HS-27A (cell line): ENCODE measurements at regions not wholly inside any gene's neighbourhood (a gene's known extent, or its start where the extent isn't known, plus 50 kb on each side); places are given as distances from the start of the nearest gene placed in this dataset.

ENCODE experiments used
- DNase-seq: peaks from one replicate; pipeline ENCODE4 v3.0.0-alpha.2; 2012; ENCODE audit warnings: low read depth, missing footprints

DNA sequence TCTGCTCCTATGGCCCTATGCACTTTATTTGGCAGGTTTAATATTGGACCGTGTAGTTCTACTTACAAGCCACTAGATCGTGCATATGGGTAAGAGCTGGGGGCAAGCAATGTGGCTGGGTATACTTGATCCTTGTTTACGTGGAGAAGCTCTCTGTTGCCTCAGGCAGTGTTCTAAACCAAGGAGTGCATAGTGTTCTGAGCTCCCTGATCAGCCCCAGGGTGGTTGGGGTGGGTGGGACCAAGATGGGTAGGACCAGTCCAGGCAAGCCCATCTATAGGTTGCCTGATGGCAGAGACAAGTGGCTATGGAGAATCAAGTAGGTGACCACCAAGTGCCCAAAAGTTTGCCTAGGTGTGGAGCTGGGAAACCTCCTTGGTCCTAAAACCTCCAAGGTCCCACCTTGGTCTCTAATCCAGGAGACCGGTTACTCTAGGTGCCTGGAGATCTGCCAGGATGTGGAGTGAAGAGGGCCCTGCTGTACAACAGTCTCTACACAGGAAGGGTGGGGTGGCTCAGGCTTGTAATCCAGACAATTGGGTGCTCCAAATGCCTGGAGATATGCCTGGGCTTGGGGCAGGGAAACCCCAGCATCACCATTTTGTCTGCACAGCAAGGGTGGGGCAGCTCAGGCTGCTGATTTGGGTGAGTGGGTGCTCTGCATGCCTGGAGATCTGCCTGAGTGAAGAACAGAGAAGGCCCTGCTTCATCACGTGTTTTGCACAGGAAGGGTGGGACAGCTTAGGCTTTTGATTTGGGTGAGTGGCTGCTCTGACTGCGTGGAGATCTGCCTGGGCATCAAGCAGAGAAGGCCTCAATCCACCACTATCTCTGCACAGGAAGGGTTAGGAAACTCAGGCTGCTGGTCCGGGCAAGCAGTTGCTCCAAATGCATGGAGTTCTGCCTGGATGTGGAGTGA lies 659.8 kb downstream of the TLE4 start:
- no peak for DNase-seq

GRCh38 chr9:80223897-80224296 lies 652.1 kb downstream of the TLE4 start:
- DNase-seq = no peak

DNA sequence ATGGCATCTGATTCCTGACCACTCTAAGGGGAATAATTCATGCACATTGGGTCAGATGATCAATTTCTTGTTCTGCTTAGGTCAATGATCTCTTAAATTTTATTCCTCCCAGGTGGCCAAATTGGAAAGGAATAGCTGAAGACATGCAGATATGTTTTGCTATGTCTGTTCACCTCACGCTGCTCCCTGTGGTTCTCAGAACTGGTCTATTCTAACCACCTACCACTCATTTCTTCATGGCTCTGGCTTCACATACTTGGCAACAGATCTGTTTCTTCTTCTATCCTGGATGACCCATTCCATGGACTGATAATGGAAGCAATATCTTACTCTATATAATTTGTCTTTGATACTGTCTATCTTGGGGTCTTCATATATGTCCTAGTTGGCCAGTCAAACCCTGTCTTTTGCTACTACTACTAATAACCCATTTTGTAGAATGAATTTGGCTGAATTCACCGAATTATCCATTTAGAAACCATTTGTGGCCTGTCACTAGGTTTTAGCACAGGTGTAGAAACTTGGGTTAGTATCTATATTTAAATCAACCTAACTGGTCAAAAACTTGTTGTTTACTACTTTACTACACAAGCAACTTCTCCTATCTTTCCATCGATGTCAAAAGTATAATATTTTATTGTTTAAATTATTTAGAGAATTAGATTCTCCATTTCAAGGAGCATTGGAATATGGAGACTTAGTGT lies 650.9 kb downstream of the TLE4 start:
- DNase-seq = no peak

GRCh38 chr9:80218328-80218727 lies 646.6 kb downstream of the TLE4 start:
- no peak for DNase-seq

- no peak for DNase-seq
Measured at GRCh38 chr9:80213613-80214012, 641.8 kb downstream of the TLE4 start.

DNA sequence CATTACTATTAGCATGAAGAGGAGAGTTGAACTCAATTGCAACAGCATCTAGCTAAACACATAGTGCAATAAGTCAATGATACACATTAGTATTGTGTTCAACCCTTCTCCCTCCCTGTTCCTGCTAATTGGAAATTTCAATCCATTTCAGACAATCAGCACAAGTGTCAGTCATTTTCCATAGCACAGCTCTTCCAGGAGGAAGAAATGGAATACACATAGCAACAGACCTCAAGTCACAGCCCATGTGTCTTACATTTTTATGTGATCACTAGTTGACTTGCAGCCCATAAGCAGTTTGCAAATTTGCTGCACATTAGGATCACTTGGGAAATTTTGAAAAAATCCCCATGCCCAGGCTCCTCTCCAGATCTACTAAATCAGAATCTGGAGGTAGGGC lies 636.9 kb downstream of the TLE4 start:
- no peak for DNase-seq

DNA sequence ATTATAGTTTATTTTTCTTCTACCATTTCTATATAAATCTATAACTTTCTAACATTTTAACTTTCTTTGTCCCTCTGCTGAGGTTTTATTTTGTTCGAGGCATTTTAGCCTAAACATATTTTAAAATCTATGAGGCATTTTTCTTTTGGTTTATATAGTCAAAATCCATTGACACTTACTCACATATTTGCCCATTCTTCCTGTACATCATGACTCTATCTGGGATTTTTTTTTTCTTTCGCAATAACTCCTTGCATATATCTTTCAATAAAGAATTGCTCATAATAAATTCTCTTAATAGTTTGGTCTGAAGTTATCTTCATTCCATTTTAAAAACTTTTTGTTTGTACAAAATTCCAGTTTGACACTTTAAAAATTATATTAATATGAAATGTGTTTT lies 632.3 kb downstream of the TLE4 start:
- no peak for DNase-seq

DNA sequence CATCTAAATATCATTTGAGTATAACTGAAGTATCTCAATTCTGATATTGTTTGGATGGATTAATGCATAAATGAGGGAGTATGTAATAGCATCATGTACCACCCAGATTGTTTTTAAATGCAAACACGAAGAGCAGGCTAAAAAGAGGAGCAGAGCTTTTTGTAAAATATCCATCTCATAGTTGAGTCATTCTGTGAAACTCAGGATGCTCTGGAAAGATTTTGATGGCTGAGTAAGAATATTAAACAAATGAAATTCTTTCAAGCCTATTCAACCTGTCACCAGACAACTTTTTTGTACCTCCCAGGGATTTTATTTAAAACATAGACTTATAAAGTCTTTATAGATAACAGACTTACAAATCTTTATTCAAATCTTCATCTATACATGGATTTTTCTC lies 625.9 kb downstream of the TLE4 start:
- DNase-seq = no peak

DNA sequence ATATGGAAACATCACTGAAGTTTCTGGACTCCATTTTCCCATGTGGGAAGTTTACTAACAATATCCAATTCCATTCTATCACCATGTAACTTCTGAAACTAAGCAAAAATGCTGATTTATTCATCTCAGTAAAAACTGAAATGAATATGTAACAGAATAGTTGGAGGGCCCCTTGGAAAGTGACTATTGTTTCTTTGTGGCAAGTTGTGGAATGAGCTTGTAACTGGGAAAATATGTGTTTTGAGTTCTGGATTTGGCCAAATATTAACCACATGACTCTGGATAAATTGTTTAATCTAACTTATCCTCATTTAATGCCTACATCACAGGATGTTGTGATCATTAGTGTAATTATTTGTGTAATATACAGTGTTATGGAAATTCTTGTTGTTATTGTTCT lies 619.3 kb downstream of the TLE4 start:
- DNase-seq = no peak

GRCh38 chr9:80188579-80188978 lies 616.8 kb downstream of the TLE4 start:
- DNase-seq = no peak

GRCh38 chr9:80185112-80185738 lies 613.5 kb downstream of the TLE4 start:
- no peak for DNase-seq

DNA sequence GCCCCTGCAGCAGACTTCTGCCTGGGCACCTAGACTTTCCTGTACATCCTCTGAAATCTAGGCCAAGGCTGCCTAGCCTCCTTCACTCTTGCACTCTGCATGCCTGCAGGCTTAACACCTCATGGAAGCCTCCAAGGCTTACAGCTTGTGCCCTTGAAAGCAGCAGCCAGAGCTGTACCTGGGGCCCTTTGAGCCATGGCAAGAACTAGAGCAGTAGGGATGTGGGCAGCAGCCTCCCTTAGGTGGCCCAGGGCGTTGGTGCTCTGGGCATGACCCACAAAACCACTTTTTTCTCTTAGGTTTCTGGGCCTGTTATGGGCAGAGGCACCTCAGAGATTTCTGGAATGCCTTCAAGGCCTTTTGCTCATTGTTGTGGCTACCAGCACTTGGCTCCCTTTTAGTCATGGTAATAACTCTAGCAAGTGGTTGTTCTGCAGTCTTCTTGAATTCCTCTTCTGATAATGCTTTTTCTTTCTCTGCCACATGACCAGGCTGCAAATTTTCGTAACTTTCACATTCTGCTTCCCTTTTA lies 606.2 kb downstream of the TLE4 start:
- DNase-seq = no peak

DNA sequence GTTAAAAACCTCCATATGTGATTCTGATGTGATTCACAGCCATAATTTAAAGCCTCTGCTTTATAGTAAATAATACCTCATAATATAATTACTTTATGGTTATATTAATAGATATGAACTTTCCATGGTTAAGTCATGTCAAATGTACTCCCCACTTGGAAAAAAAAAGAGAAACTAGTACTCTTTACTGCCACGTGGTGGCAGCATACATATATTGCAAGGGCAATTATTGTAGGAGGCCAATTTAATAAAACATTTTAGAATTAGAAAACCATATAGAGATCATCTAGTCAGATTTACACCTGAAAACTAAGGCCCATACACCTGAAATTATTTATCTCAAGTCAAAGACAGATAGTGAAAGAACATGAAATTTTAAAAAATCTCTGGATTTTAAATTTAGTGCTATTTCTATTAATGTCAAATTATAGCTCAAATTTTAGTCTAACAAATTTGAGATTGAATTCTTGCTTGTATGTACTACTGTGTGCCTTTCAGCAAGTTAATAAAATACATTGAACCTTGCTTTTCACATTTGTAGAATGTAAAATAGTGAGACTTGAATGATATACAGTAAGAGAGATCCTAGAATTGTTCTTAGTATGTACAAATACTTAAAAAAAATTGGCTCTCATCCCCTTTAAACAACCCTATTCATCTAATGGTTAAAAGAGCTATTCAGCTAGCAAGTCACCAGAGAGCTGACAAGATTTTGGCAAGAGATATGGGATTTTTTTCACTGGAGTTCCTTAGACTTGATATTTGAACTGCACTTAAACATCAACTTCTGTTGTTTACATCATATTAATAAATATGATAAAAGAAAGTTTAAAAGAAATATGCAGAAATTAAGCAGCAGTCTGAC lies 603.8 kb downstream of the TLE4 start:
- no peak for DNase-seq

DNA sequence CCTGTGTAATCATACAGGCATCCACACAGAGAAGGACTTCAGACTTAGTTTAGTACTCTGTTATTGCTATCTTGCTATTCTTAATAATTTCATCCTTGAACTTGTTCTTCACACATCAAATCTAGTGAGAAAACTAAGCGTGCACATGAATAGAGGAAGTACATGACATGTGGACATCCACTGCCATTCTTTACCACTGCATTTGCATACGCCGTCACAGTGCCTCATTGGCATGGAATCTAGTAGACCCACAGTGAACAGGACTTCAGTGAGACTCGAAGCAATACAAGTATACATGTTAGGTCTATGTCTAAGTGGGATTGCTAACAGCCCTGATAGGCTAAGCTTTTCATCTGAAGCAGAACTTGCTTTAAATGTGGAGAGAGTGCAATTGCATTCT lies 592.1 kb downstream of the TLE4 start:
- DNase-seq = no peak

DNA sequence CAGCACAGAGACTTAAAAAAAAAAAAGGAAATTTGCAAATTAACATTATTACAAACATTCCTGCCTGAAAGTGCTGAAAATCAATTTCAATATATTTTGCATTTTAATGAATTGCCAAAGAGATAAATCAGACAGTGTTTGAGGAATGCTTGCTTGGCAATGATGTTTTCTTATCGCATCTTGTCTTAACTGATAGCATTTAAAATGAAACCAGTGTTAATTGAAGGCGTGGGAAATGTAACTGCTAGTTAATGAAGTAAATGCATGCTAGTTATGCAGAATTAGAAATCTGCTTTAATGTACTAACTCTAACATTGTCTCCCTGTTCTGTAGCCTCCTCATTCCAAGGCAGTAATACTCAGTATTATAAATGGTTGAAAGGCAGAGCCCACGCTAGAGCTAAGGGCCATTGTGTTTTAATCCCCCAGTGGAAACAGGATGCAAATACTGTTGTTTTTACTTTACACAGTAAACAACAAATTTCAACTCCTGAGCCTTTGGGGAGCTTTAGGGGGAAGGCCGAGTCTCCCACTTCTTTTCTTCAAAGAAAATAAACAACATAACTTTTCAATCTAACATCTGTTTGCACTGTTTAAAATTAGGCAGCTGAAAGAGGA lies 586.9 kb downstream of the TLE4 start:
- no peak for DNase-seq

DNA sequence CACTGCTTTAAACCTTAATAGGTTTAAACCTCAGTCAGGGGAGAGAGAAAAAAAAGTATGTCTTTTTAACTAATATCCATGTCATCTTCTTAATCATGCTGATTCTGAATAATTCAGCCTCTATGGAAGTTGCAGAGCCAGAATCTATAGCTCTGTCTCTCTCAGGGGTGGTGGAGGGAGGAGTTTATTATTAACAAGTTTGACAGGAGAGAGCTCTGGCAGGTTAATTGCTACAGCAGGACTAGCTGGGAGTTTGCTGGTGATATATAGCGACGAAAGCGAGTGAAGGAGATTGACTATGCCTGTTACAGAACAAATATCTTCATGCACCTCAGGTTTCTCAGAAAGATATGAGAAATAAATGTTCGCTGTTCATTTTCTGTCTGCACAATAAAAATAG lies 586.4 kb downstream of the TLE4 start:
- no peak for DNase-seq

DNA sequence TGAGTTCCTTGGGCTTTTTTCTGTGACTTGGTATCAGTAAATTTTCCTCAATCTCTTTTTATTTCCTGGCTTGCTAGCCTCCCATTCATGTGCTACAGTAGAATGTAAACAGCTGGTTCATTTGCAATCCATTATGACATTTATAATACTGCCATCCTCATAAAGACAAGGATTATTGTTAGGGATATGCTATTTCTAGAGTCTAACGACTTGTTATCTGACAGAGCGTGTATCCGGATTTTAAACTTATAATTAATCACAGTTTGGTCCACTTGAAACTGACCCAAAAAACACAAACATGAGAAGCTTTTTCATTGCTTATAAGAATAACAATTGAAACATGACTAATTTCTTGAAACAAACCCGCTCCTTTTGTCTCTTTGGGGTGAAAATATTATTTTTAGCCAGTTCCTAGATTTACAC lies 585.8 kb downstream of the TLE4 start:
- no peak for DNase-seq

DNA sequence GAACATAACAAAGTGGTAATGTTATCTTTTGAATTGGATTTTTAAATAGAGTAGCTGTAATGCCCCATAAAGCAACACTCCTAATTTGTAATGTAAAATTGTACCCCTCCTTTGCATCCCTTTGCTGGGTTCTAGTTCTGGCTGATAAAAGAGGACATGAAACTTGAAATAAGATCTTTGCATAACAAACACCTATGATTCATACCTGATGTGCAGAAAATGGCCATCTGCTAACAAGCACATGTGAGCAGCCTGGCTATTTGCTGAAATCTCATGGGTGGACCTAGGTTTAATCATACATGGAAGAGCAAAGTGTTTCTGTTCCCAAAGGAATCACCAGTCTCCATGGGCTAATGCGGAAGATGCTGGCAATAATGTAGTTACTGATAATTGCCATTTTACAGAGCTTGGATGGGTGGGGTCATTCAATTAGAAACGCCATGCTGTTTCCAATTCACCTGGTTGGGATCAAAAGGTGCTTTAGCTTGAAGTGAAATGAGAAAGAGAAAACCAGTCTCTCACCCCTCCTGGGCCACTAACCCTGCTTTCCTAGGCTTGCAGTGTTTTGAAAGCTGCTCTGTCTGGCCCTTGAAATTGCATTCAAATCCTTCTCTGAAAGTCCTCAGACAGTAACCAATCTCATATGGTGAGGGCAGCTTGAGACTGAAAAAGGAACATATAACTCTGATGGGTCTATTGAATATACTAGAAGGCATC lies 585.1 kb downstream of the TLE4 start:
- no peak for DNase-seq

GRCh38 chr9:80156262-80156661 lies 584.5 kb downstream of the TLE4 start:
- DNase-seq = no peak

GRCh38 chr9:80147866-80148265 lies 576.1 kb downstream of the TLE4 start:
- DNase-seq = no peak

- no peak for DNase-seq
Measured at GRCh38 chr9:80146466-80146865, 574.7 kb downstream of the TLE4 start.
